HG03135 (cell line): ENCODE measurements at regions not wholly inside any gene's neighbourhood (a gene's known extent, or its start where the extent isn't known, plus 50 kb on each side); places are given as distances from the start of the nearest gene placed in this dataset.
A peak's percentile ranks its signal among the peaks of the same experiment; 100 is the strongest.
"Not testable (repeated sequence)": the region's sequence is repeated elsewhere in the genome, so short reads cannot be mapped to it uniquely, and the experiment has no call there.

Experiments
- ATAC-seq: cut with Tn5 transposase; IDR thresholded peaks from one replicate; pipeline ENCODE4 v1.9.1; 2021; ENCODE audit warnings: mild to moderate bottlenecking, moderate library complexity; ENCODE audit not compliant: unreplicated experiment

GRCh38 chr2:194602750-194603149 is 1054.3 kb upstream of the SLC39A10 start:
- no peak for ATAC-seq

- ATAC-seq = no peak
These were observed 1065.8 kb upstream of the SLC39A10 start for GRCh38 chr2:194591192-194591591.

- no peak for ATAC-seq
These were observed 1069.2 kb upstream of the SLC39A10 start for GRCh38 chr2:194587739-194588270.

GRCh38 chr2:194567661-194568017 is 1089.4 kb upstream of the SLC39A10 start:
- peak; percentile 55 for ATAC-seq

GRCh38 chr2:194566907-194567660 is 1089.9 kb upstream of the SLC39A10 start:
- peak; percentile 87 for ATAC-seq

- ATAC-seq = no peak
These were observed 1092.6 kb upstream of the SLC39A10 start for GRCh38 chr2:194564422-194564821.

GRCh38 chr2:194562329-194562728 is 1094.7 kb upstream of the SLC39A10 start:
- no peak for ATAC-seq

GRCh38 chr2:194559964-194560363 is 1097.1 kb upstream of the SLC39A10 start:
- ATAC-seq = no peak

- no peak for ATAC-seq
These were observed 1097.5 kb upstream of the SLC39A10 start for GRCh38 chr2:194559523-194559922.

- ATAC-seq = no peak
These were observed 1099.0 kb upstream of the SLC39A10 start for GRCh38 chr2:194557993-194558392.

- ATAC-seq = no peak
These were observed 1100.4 kb upstream of the SLC39A10 start for GRCh38 chr2:194556629-194557028.

- no peak for ATAC-seq
These were observed 1103.0 kb upstream of the SLC39A10 start for GRCh38 chr2:194553980-194554379.

- no peak for ATAC-seq
These were observed 1106.3 kb upstream of the SLC39A10 start for GRCh38 chr2:194550702-194551101.

- ATAC-seq = no peak
These were observed 1107.6 kb upstream of the SLC39A10 start for GRCh38 chr2:194549387-194549786.

GRCh38 chr2:194545978-194546377 is 1111.0 kb upstream of the SLC39A10 start:
- ATAC-seq = no peak

- no peak for ATAC-seq
These were observed 1117.6 kb upstream of the SLC39A10 start for GRCh38 chr2:194539425-194539824.

GRCh38 chr2:194526121-194526520 is 1130.9 kb upstream of the SLC39A10 start:
- ATAC-seq = no peak

- ATAC-seq = no peak
These were observed 1142.7 kb upstream of the SLC39A10 start for GRCh38 chr2:194514281-194514680.

- not testable (repeated sequence) for ATAC-seq
These were observed 1146.0 kb upstream of the SLC39A10 start for GRCh38 chr2:194511070-194511469.

- not testable (repeated sequence) for ATAC-seq
These were observed 1152.2 kb upstream of the SLC39A10 start for GRCh38 chr2:194504876-194505275.

- ATAC-seq = no peak
These were observed 1162.0 kb upstream of the SLC39A10 start for GRCh38 chr2:194495046-194495445.

GRCh38 chr2:194494401-194494800 is 1162.6 kb upstream of the SLC39A10 start:
- ATAC-seq = no peak
